GM21515 (cell line): ENCODE measurements at regions not wholly inside any gene's neighbourhood (a gene's known extent, or its start where the extent isn't known, plus 50 kb on each side); places are given as distances from the start of the nearest gene placed in this dataset.

Source experiments
- ATAC-seq: cut with Tn5 transposase; IDR thresholded peaks from one replicate; pipeline ENCODE4 v1.9.1; 2021; ENCODE audit not compliant: unreplicated experiment

GRCh38 chr20:22781869-22782268 lies 197.5 kb upstream of the FOXA2 start:
- ATAC-seq = no peak

- no peak for ATAC-seq
Observed at GRCh38 chr20:22789676-22790075, 205.3 kb upstream of the FOXA2 start.

GRCh38 chr20:22791396-22791795 lies 207.0 kb upstream of the FOXA2 start:
- no peak for ATAC-seq

- no peak for ATAC-seq
Observed at GRCh38 chr20:22791877-22792525, 207.6 kb upstream of the FOXA2 start.

- no peak for ATAC-seq
Observed at GRCh38 chr20:22794200-22794599, 209.8 kb upstream of the FOXA2 start.

- no peak for ATAC-seq
Observed at GRCh38 chr20:22795433-22795832, 211.1 kb upstream of the FOXA2 start.

GRCh38 chr20:22795871-22796270 lies 211.5 kb upstream of the FOXA2 start:
- no peak for ATAC-seq

- no peak for ATAC-seq
Observed at GRCh38 chr20:22796469-22797077, 212.2 kb upstream of the FOXA2 start.

- no peak for ATAC-seq
Observed at GRCh38 chr20:22797103-22797502, 212.7 kb upstream of the FOXA2 start.

- ATAC-seq = no peak
Observed at GRCh38 chr20:22799687-22800086, 215.3 kb upstream of the FOXA2 start.

- no peak for ATAC-seq
Observed at GRCh38 chr20:22800129-22800528, 215.8 kb upstream of the FOXA2 start.

- ATAC-seq = no peak
Observed at GRCh38 chr20:22801528-22801927, 217.2 kb upstream of the FOXA2 start.

- ATAC-seq = no peak
Observed at GRCh38 chr20:22802296-22802695, 217.9 kb upstream of the FOXA2 start.

GRCh38 chr20:22805219-22805618 lies 220.8 kb upstream of the FOXA2 start:
- no peak for ATAC-seq

GRCh38 chr20:22805996-22806395 lies 221.6 kb upstream of the FOXA2 start:
- ATAC-seq = no peak

- ATAC-seq = no peak
Observed at GRCh38 chr20:22807045-22807444, 222.7 kb upstream of the FOXA2 start.

GRCh38 chr20:22807646-22808244 lies 223.4 kb upstream of the FOXA2 start:
- no peak for ATAC-seq

GRCh38 chr20:22808628-22809027 lies 224.3 kb upstream of the FOXA2 start:
- ATAC-seq = no peak

- ATAC-seq = no peak
Observed at GRCh38 chr20:22810030-22810429, 225.1 kb upstream of the SSTR4 start.

GRCh38 chr20:22810626-22811569 lies 224.2 kb upstream of the SSTR4 start:
- no peak for ATAC-seq

GRCh38 chr20:22814471-22815205 lies 220.5 kb upstream of the SSTR4 start:
- ATAC-seq = no peak
